ENCODE measurements at regions not wholly inside any gene's neighbourhood (a gene's known extent, or its start where the extent isn't known, plus 50 kb on each side); places are given as distances from the start of the nearest gene placed in this dataset.

DNA sequence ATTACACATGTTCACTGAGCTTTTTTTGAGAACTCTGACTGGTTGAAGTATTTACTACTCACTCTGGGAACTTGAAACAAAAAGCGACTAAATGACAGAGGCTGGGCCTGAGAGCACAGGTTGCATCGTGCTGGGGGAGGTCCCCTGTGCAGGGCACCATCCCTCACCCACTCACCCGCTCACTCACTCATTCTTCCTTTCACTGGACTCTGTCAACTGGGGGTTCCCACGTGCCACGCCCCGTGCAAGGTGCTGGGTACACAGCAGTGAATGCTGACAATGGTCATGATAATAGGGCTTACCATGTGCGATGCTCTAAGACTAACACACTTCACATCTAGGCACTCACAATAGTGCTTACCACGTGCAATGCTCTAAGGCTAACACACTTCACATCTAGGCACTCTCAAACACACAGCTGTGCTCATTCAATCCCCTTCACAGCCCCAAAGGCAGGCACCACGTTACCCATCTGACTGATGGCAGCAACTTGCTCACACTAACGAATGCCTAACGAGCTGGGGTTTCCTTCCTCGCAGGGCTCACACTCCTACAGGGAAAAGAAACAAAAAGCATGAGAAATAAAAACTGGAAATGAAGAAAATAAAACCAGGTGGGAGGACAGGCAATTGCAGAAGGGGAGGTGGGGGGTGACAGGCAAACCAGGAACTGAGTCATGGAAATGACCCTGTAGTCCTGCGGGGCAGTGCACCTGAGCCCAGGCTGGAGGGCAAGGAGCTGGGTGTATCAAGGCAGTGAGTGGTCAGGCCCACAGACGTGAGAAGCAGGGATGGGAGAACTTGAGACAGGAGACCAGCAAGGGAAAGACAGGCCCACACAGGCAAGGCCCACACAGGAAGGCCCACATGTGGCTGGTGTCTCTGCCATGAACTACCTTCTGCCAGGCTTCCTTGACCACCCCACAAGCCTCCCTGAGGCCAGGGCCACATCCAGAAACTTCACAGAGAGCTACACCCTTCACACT lies 147.0 kb upstream of the FAM20C start:
- H3K27ac ChIP-seq, result no peak overlapping the region
- H3K4me1 ChIP-seq, result no peaks in the 10 kb centered on the region
- intact Hi-C loops (cut with DNase I; ENCODE audit: low total_unique reads), result no loop called here
- WGBS, 5 donors, result 74 to 80% (median 75%) methylated on average over 14 of the region's 14 CpGs
- TF ChIP-seq, protein P1, sequence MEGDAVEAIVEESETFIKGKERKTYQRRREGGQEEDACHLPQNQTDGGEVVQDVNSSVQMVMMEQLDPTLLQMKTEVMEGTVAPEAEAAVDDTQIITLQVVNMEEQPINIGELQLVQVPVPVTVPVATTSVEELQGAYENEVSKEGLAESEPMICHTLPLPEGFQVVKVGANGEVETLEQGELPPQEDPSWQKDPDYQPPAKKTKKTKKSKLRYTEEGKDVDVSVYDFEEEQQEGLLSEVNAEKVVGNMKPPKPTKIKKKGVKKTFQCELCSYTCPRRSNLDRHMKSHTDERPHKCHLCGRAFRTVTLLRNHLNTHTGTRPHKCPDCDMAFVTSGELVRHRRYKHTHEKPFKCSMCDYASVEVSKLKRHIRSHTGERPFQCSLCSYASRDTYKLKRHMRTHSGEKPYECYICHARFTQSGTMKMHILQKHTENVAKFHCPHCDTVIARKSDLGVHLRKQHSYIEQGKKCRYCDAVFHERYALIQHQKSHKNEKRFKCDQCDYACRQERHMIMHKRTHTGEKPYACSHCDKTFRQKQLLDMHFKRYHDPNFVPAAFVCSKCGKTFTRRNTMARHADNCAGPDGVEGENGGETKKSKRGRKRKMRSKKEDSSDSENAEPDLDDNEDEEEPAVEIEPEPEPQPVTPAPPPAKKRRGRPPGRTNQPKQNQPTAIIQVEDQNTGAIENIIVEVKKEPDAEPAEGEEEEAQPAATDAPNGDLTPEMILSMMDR (IDR thresholded peaks at IDR 0.05), result no peak
- TF ChIP-seq POLR2AphosphoS5 (IDR thresholded peaks at IDR 0.05) (no peak), POLR2A (IDR thresholded peaks at IDR 0.05) (no peak), EP300 (IDR thresholded peaks at IDR 0.05) (no peak)
- H3K36me3 ChIP-seq, result no peaks in the 10 kb centered on the region
- no peak overlapping the region for H3K4me3 ChIP-seq
- H3K9me3 ChIP-seq, result no peaks in the 10 kb centered on the region
- DNase-seq, result no peak
- H3K27me3 ChIP-seq, result peaks cover 0 to 21% (median 0%) of the 10 kb centered on the region in 3 donors

DNA sequence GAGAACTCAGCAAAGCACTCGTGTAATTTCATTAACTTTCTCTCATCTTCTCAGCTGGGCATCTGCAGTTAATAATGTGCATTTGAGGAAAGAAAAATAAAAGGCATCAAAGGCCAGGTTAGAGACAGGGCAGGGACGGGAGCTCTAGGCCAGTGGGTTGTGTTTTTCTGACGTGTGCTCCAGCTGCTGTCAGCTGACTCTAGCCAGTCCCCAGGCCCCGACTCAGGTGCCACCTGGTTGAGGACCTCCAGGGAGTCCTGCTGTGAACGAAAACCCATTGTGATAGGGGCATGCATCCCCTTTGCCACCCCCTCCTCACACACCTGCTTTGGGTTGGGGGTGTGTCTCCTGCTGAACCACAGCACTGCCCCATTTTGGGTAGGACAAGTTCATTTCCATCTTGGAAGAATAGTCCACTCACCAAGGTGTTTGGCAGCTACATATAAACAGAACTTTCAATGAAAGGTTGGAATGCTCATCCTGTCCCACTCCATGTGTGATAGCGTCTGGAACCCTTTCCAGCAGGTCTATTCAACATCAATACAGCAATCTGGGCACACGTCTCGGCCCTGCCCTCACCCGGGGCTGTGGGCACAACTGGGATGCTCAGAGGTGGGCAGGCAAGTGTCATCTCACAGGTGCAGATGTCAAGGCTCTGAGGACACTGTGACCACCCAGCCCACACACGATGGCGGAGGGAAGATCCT lies 146.1 kb upstream of the FAM20C start:
- H3K4me3 ChIP-seq, result no peak overlapping the region
- intact Hi-C loops (cut with DNase I; ENCODE audit: low total_unique reads), result no loop called here
- 79 to 87% (median 83%) methylated on average over 11 of the region's 11 CpGs for WGBS, 5 donors
- TF ChIP-seq EP300 (IDR thresholded peaks at IDR 0.05) (no peak), POLR2AphosphoS5 (IDR thresholded peaks at IDR 0.05) (no peak), POLR2A (IDR thresholded peaks at IDR 0.05) (no peak)
- TF ChIP-seq, protein P1 (IDR thresholded peaks at IDR 0.05), result no peak
- no peaks in the 10 kb centered on the region for H3K36me3 ChIP-seq
- no peaks in the 10 kb centered on the region for H3K9me3 ChIP-seq
- H3K4me1 ChIP-seq, result no peaks in the 10 kb centered on the region
- no peak for DNase-seq
- H3K27ac ChIP-seq, result no peak overlapping the region
- H3K27me3 ChIP-seq, result peaks cover 0 to 21% (median 0%) of the 10 kb centered on the region in 3 donors

DNA sequence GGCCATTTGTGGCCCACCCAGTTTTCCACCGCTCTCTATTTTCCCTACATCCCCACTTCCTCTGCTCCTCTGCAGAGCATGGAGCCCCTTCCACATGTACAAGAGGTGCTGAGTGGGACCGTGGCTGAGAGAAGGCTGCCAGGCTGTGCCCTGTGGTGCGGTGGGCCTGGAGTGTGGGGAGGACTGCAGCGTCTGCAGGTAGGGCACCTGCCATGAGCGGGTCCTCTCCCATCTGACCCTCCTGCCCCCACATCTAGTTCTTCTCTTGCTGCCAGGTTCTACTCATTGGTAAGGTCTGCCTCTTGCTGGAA lies 145.6 kb upstream of the FAM20C start:
- H3K4me3 ChIP-seq, result no peak overlapping the region
- H3K27ac ChIP-seq, result no peak overlapping the region
- WGBS, 5 donors, result 93 to 99% (median 96%) methylated on average over 5 of the region's 5 CpGs
- no peaks in the 10 kb centered on the region for H3K36me3 ChIP-seq
- H3K9me3 ChIP-seq, result no peaks in the 10 kb centered on the region
- peaks cover 0 to 21% (median 0%) of the 10 kb centered on the region in 3 donors for H3K27me3 ChIP-seq
- DNase-seq, result no peak
- intact Hi-C loops (cut with DNase I; ENCODE audit: low total_unique reads), result no loop called here
- no peaks in the 10 kb centered on the region for H3K4me1 ChIP-seq
- no peak for TF ChIP-seq POLR2AphosphoS5 (IDR thresholded peaks at IDR 0.05)
- TF ChIP-seq, protein P1 (IDR thresholded peaks at IDR 0.05), result no peak
- no peak for TF ChIP-seq POLR2A (IDR thresholded peaks at IDR 0.05)
- no peak for TF ChIP-seq EP300 (IDR thresholded peaks at IDR 0.05)

DNA sequence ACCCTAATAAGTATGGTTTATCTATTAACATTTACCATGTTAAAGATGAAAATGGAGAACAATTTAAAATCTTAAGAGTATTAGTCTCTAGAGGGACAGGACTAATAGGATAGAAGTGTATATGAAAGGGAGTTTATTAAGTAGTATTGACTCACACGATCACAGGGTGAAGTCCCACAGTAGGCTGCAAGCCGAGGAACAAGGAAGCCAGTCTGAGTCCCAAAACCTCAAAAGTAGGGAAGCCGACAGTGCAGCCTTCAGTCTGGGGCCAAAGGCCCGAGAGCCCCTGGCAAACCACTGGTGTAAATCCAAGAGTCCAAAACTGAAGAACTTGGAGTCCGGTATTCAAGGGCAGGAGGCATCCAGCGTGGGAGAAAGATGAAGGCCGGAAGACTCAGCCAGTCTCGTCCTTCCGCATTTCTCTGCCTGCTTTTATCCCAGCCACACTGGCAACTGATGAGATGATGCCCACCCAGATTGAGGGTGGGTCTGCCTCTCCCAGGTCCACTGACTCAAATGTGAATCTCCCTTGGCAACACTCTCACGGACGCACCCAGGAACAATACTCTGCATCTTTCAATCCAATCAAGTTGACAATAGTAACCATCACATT lies 140.8 kb upstream of the FAM20C start:
- Histone ChIP-seq H3K4me3 (no peak overlapping the region), H3K27me3 (no peaks in the 10 kb centered on the region), H3K9me3 (peaks cover 0 to 4% (median 0%) of the 10 kb centered on the region in 4 donors), H3K27ac (no peak overlapping the region), H3K36me3 (no peaks in the 10 kb centered on the region), H3K4me1 (no peaks in the 10 kb centered on the region)
- intact Hi-C loops (cut with DNase I; ENCODE audit: low total_unique reads), result no loop called here
- DNase-seq, result no peak
- TF ChIP-seq EP300 (IDR thresholded peaks at IDR 0.05), result no peak
- TF ChIP-seq, protein P1 (IDR thresholded peaks at IDR 0.05), result no peak
- TF ChIP-seq POLR2A (IDR thresholded peaks at IDR 0.05), result no peak
- no peak for TF ChIP-seq POLR2AphosphoS5 (IDR thresholded peaks at IDR 0.05)
- 89 to 93% (median 90%) methylated on average over 11 of the region's 11 CpGs for WGBS, 5 donors
